Activated CD8-positive, alpha-beta memory T cell treated with anti-CD3 and anti-CD28 coated beads, Interleukin-2, amount 50 U/mL, for 1 hour (primary cell): ENCODE measurements at regions not wholly inside any gene's neighbourhood (a gene's known extent, or its start where the extent isn't known, plus 50 kb on each side); places are given as distances from the start of the nearest gene placed in this dataset.
"Not testable (repeated sequence)": the region's sequence is repeated elsewhere in the genome, so short reads cannot be mapped to it uniquely, and the experiment has no call there.

Experiments
- DNase-seq: peaks from one replicate; pipeline ENCODE4 v3.0.0-alpha.2; 2020; ENCODE audit errors: extremely low read depth

DNA sequence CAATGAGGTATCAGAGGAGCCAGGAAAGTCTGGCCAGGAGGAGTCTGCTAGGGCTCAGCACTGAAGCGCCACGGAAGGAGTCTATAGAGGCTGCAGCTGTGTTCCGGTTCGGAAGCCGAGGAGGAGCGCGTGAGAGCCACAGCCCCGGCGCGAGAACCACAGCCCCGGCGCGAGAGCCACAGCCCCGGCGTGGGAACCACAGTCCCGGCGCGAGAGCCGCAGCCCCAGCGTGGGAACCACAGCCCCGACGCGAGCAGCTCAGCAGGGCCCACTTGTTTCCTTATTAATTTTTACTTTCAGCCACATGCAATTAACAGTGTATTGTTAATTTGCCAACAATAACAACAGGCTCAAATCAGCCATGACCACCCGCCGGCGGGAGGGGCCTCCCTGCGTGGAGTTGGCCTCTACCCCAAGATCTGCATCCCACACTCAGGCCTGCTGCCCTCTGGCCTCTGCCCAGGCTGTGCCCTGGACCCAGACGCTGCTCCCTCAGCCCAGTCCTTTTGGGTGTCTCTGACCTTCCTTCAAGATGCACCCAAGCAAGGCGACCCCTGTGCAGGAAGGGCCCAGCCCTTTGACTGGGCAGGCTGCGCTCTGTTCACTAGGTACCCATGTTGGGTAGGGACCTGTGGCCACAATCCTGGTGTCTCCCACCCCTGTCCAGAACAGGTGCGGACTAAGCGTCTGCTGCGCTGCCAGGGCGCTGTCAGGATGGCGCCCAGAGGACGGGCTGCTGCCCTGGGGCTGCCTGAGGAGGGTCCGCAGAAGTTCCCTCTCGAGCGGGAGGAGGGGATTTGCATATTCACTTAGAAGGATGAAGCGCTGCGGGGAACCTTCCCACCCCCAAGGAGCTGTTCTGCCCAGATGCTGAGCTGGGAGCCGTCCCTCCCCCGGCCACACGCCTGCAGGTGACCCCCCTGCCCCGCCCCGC lies 113.8 kb downstream of the ADRA2C start:
- DNase-seq, result no peak

DNA sequence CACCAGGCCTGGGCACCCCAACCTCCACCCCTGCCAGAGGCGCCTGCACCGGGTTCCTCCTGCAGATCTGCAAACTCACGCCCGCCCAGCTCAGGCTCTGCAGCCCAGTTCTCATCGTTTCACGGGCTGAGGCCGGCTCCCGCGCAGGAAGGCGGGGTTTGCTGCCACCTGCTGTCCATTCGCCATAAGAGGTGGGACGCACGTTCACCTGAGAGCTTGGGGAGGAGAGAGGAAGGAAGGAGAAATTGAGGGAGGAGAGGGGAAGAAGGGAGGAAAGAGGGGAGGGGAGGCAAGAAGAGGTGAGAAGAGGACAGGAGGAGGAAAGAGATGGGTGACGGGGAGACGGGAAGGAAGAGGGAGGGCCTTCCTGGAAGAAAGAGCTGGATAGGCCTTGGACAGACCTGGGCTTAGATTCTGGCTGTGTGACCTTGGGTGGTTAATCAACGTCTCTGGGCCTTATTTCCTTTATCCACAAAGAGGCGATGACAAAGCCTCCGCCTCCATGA lies 114.5 kb downstream of the ADRA2C start:
- no peak for DNase-seq

DNA sequence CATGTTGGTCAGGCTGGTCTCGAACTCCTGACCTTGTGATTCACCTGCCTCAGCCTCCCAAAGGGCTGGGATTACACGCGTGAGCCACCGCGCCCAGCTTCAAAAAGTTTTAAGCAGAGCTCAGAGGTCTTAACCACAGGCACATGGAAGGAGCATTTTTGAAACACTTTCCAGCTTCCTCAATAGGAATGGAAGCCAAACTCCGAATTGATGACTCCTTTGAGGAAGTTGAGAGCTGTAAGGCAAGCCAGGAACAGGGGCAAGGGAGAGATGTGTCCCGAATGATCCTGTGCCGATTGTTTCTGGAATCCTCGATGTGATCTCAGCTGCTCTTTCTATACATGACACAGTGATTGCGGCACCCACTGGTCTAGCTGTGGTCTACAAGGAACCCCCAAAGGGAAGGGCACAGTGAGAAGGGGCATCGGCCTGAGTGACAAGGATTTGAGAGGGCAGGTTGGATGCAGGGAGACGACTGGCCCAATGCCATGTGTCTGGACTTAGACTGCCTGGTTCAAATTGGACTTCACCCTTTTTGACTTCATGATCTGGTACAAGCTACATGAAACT lies 116.2 kb downstream of the ADRA2C start:
- DNase-seq, result not testable (repeated sequence)

DNA sequence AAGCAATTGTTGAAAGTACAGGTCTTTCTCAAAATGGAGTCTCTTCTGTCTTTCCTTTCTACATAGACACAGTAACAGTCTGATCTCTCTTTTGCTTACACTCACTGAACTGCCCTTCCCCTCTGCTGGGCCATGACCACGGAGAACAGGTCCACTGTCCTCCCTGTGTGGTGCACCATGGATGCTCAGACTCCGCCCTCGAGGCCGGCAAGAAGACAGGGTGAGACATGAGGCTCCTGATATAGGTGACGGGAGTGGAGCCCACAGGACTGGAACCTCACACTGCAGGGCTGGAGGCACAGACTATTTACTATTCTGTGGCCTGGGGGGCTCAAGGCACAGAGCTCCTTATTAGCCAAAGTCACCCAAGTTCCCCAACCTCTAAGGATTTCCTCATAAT lies 118.1 kb downstream of the ADRA2C start:
- DNase-seq, result not testable (repeated sequence)

DNA sequence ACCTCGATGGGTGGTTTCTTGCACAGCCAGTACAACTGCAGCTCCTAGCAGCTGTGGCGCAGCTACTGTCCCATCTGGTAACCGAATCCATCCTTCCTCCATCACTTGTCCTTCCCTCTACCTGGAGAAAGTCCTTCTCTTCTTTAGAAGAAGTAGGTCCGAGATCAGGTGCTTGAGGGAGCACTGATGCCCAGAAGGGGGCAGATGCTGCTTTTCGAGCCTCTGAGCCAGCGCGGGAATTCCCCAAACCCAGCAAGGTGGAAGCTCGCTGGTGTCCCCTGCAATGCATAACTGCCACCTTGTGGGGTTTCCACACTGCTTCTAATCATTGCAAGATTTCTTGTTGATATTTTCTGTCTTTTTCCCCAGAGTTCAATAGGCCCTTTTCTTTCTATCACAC lies 127.4 kb downstream of the ADRA2C start:
- not testable (repeated sequence) for DNase-seq

DNA sequence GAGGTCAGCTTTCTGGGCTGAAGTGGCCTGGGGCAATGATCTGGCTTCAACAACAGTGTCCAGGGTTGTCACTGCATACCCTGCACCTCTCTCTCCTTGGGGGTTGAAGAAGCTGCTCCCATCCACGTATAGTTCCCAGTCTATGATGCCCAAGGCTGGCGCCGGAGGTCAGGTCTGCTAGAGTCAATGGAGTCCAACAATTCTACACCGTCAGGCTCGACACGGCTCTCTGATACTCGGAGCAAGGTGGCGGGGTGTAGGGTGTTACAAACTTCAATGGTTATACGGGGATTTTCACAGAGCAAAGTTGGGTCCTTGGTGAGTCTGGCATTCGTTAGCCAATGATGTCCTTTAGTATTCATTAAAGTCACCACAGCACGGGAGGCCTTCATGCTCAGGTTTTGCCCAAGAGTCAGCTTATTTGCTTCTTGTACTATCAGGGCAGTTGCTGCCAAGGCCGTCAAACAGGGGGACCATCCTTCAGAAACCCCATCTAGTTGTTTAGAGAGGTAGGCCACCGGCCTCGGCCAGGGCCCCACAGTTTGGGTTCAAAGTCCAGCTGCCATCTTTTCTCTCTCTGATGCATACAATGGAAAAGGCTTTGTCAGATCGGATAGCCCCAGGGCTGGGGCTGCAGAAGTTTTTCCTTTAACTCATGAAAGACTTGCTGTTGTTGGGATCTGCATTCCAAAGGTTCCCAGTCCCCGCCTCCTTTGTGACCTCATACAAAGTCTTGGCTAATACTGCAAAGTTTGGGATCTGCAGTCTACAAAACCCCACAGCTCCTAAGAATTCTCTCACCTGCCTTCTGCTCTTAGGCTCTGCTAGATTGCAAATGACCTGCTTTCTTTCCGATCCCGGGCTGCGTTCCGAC lies 128.1 kb downstream of the ADRA2C start:
- not testable (repeated sequence) for DNase-seq

DNA sequence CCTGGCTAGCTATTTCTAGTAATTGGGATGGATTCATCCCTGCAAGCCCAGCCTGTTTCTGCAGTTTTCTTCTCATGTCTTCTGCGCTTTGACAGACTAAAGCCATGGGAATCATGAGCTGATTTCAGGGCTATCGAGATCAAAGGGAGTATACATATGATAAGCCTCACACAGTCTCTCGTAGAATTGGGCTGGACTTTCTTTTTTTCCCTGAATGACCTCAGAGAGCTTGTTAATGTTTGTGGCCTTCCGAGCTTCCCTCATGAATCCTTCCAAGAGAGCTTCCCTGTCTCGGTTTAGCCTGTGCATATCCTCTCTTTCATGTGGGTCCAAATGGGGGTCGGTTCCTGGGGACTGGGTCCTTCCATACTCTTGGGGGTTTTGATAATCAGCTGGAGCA lies 130.3 kb downstream of the ADRA2C start:
- no peak for DNase-seq

DNA sequence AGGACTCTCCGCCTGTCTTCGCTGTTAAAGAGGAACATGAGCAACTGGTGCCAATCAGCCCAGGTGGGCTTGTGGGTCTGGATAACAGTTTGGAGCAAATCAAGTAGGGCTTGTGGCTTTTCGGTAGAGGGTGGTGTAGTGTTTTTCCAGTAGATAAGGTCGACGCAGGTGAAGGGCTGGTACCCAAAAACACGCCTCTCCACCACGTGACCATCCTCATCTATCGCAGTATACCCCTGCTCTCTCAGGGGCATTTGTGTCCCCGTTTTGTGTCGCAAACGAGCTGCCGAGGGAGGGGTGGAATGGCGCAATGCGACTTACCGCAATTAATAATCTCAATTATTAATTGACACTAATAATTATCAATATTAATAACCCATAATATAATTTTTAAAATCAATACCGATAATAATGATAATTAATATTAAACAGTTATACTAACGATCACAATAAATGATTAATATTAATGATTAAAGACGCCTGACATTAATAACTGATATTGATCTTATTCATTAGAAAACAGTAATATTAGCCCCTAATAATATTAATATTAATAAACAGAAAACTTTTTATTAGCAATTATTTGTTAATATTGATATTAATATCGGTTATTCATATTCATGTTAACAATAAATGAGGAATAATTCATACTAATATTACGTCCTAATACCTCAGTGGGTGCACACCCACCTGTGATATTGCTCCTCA lies 130.8 kb downstream of the ADRA2C start:
- not testable (repeated sequence) for DNase-seq

DNA sequence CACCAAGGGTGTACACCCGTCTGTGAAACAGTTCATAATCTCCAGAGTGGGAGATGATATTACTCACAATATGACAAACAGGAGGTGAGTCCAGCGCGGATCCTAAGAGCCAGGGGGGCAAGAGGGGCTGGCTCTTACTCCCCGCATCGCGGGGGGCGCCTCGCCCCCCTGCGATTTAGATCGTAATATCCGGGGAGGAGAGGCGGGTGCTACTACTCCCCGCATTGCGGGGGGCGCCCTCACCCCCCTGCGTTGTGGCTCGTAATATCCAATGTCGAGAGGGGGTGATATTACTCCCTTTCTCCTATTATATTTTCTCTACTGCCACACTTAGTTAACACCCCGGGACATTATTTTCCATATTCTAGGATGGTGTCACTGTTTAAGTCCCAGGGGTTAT lies 131.9 kb downstream of the ADRA2C start:
- no peak for DNase-seq

DNA sequence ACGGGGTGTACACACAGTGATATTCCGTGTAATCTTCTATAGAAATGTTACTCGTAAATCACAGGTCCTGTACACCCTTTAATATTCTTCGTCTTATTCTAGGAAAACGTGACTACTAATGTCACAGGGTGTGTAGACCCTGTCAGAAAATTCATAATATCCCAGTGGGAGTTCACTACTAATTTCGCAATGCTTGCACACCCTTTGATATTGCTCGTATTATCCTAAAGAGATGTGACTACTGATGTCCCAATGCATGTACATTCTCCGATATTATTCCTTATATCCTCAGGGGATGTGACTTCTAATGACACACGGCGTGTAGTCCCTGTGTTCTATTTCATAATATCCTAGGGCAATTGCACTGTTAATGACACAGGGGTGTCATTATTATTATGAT lies 132.7 kb downstream of the ADRA2C start:
- DNase-seq, result not testable (repeated sequence)

DNA sequence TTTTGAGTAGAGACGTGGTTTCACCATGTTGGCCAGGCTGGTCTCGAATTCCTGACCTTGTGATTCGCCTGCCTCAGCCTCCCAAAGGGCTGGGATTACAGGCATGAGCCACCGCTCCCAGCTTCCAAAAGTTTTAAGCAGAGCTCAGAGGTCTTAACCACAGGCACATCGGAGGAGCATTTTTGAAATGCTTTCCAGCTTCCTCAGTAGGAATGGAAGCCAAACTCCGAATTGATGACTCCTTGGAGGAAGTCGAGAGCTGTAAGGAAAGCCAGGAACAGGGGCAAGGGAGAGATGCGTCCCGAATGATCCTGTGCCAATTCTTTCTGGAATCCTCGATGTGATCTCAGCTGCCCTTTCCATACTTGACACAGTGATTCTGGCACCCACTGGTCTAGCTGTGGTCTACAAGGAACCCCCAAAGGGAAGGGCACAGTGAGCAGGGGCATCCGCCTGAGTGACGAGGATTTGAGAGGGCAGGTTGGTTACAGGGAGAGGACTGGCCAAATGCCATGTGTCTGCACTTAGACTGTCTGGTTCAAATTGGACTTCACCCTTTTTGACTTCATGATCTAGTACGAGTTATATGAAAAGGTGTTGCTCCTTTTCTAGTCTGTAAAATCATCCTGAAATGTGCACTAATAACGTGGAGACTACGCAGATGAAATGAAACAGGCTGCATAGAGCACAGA lies 138.2 kb downstream of the ADRA2C start:
- not testable (repeated sequence) for DNase-seq

DNA sequence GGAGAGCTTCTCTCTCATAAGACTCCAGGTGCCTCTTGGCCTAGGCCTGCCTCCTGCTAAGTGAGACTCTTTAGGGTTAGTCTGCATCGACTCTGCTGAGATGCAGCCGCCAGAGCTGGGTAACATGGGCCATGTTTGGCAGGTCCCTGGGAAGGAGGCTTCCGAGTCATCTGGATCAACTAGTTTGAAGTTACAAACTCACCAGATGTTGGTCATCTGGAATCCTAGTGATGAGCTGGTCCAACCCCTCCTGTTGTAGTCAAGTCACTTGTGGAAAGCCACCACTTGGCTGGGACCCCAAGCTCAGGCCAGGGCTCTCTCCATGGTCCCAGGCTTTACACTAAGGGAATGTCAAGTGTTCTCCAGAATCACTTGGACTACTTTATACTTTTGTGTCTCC lies 143.4 kb downstream of the ADRA2C start:
- not testable (repeated sequence) for DNase-seq

DNA sequence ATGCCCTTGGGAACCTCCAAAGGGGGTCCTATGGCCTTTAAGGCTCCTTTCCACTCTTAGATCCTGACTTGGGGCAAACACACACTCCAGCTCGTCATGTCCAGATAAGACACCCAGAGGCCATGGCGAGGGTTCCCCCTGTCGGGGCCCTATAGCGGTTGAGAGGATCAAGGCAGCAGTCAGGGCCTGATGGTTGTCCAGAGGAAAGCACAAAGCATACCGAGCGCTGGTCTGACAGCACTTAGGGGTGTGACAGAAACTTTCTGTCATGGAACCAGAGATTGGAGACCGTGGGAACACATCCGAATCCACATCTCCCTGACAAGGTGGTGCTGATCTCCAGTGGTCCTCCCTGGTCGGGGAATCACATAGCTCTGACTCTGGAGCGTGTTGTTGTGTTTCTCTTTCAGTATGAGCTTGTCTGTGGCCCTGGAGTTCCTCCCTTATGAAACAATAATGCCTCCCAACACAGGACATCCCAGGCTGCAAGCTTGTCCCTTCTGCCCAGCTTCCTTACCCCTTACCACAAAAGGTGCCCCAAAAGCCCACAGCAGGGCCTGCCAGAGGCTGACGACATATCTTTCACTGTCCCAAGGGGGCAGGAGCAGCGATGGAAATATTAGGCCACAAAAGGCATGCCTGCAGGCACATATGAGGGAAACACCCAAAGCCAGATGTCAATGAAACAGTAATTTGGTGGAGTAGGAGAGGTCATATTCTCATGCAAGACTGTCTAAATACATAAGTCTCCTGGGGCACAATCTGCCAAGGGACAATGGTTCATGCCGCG lies 144.2 kb downstream of the ADRA2C start:
- DNase-seq, result not testable (repeated sequence)

DNA sequence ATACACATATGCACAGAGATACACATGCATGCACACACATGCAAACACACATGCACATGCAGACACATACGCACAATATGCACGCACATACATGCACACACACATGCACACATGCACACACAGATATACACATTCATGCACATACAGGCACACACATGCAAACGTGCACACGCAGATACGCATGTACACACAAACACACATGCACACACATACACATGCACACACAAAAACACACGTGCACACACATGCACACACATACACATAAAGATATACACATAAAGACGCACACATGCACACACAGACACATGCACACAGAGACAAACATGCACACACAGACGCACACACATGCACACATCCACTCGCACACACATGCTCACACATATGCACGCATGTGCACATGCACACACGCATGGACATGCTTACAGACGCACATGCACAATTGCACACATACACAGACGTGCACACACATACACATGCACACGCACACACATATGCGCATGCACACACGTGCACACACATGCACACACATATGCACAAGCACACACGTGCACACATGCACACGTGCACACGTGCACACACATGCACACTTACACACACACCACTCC lies 145.2 kb downstream of the ADRA2C start:
- DNase-seq, result no peak

DNA sequence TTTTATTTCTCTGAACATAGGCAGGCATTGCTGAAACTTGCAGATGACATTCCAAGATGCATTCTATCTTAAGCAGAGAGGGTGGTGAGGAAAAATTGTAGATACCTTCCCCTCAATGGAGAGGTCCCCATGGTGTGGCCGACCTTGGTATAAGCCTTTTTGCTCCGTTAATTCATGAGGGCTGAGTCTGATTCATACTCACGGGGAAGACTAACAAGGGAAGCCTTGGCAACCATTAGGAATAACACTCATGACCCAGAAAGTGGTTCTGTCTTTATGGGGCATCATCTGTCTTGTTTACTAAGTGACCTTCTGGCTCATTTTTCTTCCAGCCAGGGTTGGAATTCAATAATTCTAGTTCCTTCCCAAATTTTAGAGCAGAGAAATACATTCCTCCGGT lies 148.3 kb downstream of the ADRA2C start:
- not testable (repeated sequence) for DNase-seq

DNA sequence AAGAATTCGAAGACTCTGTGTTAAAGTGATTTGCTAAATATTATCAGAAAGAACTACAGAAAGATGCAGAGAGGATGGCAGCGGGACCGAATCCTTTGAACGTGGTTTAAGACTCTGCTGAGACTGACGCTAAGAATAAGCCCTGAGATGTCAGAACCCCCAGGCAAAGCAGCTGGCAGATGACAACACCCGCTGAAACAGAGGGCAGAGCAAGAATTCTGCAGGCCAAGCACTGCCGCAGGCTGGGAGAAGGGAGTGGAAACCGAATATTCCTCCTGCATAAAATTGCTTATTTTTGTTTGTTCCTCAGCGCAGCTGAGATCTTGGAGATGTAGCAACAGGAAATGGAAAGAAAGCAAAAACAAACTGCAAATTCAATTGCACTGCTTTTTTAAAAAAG lies 153.3 kb downstream of the ADRA2C start:
- DNase-seq, result not testable (repeated sequence)

DNA sequence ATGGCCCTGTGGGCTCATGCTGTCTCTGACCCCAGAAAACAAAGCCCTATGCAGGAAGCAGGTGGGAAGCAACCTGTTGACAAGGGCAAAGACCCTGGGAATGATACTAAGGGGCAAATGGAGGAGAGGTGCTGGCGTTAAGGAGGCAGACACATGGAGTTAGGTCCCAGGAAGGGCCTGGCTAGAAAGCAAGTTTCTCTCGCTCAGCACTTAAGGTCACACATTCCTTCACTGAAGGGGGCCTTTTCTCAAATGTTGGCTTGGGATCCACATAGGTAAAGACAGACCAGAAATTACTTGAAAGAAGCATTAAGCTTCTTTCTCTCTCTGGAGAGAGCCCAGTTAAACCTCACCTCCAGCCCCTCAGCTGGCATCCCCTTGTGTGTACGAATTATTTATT lies 155.7 kb downstream of the ADRA2C start:
- not testable (repeated sequence) for DNase-seq

DNA sequence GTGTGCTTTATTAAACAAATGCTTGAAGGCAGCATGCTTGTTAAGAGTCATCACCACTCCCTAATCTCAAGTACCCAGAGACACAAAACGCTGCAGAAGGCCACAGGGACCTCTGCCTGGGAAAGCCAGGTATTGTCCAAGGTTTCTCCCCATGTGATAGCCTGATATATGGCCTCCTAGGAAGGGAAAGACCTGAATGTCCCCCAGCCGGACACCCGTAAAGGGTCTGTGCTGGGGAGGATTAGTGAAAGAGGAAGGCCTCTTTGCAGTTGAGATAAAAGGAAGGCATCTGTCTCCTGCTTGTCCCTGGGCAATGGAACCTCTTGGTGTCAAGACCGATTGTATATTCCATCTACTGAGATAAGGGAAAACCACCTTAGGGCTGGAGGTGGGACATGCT lies 159.7 kb downstream of the ADRA2C start:
- not testable (repeated sequence) for DNase-seq

DNA sequence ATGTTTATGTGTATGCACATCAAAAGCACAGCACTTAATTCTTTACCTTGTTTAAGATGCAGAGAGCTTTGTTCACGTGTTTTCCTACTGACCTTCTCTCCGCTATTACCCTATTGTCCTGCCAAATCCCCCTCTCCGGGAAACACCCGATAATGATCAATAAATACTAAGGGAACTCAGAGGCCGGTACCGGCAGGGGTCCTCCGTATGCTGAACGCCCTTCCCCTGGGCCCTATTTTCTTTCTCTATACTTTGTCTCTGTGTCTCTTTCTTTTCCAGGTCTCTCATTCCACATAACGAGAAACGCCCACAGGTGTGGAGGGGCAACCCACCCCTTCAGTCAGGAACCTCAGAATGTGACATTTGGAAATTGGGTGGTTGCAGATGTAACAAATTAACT lies 160.1 kb downstream of the ADRA2C start:
- DNase-seq, result not testable (repeated sequence)
